T-helper 9 cell (primary cell): ENCODE measurements at regions not wholly inside any gene's neighbourhood (a gene's known extent, or its start where the extent isn't known, plus 50 kb on each side); places are given as distances from the start of the nearest gene placed in this dataset.

Source experiments
- DNase-seq: peaks from one replicate; pipeline ENCODE4 v3.0.0-alpha.2; 2020

DNA sequence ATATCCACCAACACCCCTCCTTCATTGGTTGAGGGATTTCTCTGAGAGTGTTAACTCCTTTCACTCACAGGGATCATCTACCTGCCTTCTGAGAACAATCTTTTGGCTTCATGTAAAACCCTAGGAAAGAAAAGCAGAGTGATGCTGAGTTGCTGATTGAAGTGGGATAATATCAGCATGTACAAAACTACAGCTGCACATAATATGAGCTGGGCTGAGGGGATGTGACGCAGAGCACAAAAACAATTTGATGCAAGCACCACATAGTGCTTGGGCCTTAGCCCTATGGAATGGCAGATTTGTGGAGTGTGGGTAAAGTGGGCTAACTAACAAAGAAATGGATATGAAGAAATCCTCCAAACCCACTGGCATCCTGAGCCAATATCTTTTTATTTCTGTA is 267.6 kb upstream of the KCNH8 start:
- DNase-seq = no peak

- no peak for DNase-seq
Measured at GRCh38 chr3:18872466-18872865, 275.8 kb upstream of the KCNH8 start.

- DNase-seq = no peak
Measured at GRCh38 chr3:18870642-18871041, 277.7 kb upstream of the KCNH8 start.

DNA sequence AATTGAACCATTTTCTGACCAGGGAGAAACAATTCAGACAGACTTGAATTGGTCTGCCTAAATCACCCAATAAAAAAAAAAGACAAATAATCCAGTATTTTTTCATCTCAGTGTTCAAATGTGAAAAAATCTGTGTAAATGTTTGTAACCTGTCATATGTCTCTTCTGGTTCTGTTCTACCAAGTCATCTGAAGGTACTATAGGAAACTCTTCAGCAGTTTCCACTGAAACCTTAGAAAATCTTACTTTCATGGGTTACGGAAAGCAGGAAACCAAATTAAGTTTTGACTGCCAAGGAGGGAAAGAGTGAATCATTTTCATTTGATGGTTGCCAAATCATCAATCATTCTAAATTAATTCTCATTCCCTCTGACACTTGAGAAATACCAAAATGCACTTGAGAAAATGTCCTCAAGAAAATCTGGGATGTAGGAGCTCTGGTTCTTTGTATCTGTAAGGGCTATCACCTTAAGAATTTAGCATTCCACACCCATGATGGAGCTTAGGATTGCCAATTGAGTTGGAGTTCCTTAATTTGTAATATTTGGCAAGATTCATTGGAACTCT is 278.2 kb upstream of the KCNH8 start:
- no peak for DNase-seq

- DNase-seq = no peak
Measured at GRCh38 chr3:18868911-18869689, 279.2 kb upstream of the KCNH8 start.

- DNase-seq = no peak
Measured at GRCh38 chr3:18866899-18867298, 281.4 kb upstream of the KCNH8 start.

DNA sequence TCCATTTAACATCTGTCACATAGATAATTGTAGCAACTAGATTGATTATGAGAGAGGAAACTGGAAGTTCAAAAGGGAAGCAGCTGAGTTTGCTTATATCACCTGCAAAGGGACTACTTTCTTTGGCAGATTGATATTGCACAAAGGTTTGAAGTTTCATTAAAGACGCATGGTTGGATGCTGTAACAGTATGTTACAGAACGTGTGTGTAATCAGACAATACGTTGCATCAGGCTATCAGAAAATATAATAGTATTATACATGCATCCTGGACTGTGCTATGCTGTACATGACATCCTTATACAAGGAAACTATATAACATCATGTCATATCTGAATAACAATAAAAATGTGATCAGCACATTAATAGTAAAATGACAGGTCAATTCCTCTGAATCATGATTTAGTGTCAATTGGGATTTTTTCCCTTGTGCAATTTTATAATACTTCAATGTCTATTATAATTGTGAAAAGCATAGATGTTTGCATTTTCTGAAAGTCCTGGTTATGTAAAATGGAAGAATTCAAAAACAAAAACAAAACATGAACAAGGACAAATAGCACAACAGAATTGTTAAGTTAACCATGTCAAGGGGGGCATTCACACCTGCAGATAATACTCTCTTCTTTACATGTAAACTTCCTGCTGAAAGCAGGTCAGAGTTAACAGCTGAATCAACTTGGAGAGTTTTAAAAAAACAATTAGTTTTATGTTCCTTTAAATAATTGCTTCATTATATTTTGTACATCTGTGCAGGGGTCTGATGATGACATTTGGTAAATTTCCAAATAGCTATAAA is 283.2 kb upstream of the KCNH8 start:
- DNase-seq = no peak

DNA sequence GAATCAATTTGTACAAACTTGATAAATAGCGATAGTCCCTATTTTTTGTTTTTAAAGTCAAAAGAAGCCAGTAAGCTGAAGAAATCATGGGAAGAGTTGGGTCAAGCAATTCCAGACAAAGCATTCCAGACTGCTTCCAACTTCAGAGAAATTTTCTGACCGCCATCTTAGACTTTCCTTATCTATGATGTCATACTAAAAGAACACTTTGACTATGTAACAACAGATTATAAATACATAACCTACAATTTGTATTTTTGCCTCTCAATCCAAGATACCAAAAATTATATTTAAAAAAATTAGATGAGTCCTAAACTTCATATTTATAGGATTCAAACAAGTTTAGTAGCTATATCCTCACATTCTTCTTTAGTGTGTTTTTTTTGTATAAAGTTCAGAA is 286.2 kb upstream of the KCNH8 start:
- DNase-seq = no peak

DNA sequence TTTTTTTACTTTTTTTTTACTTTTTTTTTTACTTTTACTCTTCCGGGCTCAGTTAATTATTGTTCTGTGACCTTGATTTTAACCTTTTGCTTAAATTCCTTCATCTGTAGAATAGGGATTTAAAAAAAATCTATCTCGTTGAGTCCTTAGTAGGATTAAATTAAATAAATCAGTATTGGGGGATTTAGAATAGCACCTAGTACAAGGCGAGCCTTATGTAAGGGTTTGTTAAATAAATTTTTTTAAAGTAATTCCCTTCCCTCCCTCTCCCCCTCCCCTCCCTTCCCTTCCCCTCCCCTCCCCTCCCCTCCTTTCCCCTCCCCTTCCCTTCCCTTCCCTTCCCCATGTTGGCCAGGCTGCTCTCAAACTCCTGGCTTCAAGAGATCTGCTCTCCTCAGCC is 287.2 kb upstream of the KCNH8 start:
- no peak for DNase-seq

- DNase-seq = no peak
Measured at GRCh38 chr3:18853269-18853668, 295.0 kb upstream of the KCNH8 start.

DNA sequence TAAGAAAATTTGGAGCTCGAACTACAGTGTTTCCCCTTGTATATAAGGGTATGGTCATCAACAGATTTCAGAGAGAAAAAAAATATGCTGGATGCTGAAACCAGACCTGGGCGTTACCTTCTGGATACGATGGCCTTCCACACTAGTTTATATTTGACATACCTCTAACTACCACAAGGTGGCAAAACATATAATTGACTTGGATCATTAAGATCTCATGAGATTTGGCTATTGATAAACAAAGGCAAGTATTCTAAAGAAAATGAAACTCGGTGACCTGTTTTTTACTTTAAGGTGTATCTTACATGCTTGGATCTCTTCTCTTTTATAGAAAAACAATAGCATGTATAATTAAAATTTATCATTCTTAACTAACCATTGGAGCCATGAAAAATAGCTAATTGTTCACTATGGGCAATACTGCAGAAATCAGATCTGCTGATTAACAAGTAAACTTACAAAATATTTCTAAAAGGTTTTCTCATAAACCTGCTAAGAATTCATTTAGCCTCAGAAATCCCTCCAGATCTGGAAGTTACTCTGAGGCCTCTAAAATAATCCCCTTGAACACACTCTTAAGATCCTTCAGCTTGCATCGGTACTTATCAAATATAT is 300.6 kb upstream of the KCNH8 start:
- no peak for DNase-seq

DNA sequence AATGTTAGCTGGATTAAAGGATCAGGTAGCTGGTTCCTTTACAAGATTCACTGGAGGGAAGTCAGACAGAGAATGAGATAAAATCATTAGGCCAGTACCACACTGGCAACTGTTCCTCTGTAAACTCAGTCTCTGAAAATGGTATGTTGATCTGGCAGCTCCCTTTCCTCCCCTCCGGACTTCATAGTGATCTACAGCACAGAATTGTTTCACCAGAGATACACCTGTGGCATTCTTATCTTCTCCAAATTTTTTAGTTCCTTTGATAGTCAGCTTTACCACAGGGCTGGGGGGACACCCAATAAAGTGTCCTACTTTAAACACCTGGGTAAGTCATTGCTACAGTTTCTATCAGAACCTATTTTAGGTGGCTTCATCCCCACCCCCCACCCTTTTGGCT is 304.3 kb upstream of the KCNH8 start:
- no peak for DNase-seq

- DNase-seq = no peak
Measured at GRCh38 chr3:18843188-18843587, 305.1 kb upstream of the KCNH8 start.

DNA sequence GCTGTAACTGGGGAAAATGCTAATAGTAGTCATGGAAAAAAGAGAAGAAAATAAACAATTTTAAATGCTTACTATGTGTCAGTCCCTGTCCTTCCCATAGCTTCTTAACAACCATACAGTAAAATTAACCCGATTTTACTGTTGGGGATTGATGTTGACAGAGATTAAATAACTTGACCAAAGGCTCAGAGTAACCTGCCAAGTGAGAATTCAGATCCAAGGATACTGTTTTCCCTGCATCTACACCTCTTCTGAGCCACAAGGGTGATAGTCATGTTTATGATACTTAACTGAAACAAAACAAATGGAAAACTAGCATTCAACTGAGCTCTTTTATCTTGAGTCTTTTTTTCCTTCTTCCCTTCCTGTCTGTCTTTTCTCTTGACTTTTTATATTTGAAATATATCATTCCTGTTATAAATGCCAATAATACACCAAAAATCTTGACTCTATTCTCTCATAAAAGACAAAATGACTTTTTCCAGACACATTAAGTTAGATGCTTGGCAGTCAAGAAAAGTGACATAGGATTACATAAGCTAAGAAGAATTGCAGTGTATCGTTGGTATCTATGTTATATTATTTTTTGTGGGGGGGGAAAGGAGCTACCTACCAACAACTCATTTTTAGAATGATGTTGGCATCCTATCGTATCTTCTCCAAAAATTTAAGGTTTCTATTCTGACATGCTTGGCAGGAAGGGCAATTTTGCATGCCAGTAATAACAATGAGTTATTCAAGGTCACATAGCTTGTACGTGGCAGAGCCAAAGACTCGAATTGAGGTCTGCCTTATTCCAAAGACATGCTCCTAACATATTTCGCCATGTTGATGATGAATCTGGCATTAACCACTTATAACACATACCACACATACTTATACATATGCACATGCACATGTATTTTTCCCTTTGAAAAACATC is 306.6 kb upstream of the KCNH8 start:
- no peak for DNase-seq

GRCh38 chr3:18840535-18841137 is 307.7 kb upstream of the KCNH8 start:
- DNase-seq = no peak

DNA sequence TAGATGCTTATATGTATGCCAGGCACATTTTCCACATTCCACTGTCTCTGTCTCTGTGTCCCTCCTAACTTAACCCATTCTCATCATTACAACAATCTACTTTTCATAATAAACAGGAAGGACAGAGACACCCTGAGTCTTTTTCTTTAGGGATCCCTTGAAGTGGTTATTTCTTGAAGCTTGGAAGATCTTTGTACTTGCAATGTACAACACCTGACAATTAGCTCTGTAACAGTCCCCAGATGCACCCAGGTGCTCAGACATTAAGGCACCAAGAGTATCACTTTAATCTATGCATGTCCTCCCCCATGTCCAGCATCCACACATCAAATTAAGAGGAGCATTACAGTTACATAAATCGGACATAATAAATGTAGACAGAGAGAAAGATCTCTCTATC is 309.6 kb upstream of the KCNH8 start:
- DNase-seq = no peak

- no peak for DNase-seq
Measured at GRCh38 chr3:18837137-18837755, 311.1 kb upstream of the KCNH8 start.

GRCh38 chr3:18835021-18835420 is 313.3 kb upstream of the KCNH8 start:
- DNase-seq = no peak

DNA sequence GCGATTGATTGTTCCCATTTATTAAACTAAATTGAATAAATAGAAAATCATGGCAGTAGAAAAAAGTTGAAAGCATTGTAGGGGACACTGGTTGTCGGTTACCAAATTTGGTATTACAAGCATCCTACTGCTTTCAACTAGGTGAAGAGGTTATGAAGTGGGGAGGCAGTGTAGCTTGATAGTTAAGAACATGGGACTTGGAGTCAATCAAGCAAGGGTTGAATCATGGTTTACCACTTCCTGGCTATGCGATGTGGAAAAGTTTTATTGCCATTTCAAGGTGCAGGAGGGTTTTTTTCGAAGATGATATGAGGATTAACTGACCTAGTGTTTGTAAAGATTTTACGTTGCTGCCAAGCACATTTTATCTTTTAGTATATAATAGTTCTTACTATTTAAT is 318.2 kb upstream of the KCNH8 start:
- no peak for DNase-seq

DNA sequence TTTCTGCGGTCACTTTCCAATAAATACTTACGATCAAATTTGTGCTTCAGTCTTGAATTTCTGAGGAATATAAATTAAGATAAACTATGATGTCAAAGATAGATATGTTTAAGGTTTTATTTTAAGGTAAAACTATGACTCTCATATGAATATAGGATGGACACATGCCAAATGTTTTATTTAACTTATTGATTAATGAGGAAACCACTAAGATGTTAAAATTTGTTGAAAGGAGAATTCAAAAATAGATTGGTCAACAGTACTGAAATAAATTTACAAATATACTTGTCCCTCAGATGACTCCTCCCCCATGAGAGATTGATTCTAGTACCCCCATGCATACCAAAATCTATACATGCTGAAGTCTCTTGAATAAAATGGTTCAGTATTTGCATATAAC is 319.7 kb upstream of the KCNH8 start:
- no peak for DNase-seq

GRCh38 chr3:18827664-18828063 is 320.6 kb upstream of the KCNH8 start:
- DNase-seq = no peak

GRCh38 chr3:18825665-18826064 is 322.6 kb upstream of the KCNH8 start:
- no peak for DNase-seq
